Testis (tissue), 2 donors: ENCODE measurements at regions not wholly inside any gene's neighbourhood (a gene's known extent, or its start where the extent isn't known, plus 50 kb on each side); places are given as distances from the start of the nearest gene placed in this dataset.

ENCODE experiments used
- CTCF ChIP-seq, 3 experiments: fragments of 450-650 bp in 2 of 3; fragments of 200-600 bp in 1 of 3; sonication (generic) in 1 of 3; IDR thresholded peaks; one replicate each; pipeline ENCODE4 v1.5.1; 2016 to 2019; ENCODE audit warnings: antibody characterized with exemption in 3 of 3, mild to moderate bottlenecking in 2 of 3, moderate library complexity in 1 of 3
- POLR2A ChIP-seq: fragments of 450-650 bp; IDR thresholded peaks from one replicate; pipeline ENCODE4 v1.6.1; 2017; ENCODE audit warnings: antibody characterized with exemption, mild to moderate bottlenecking, moderate library complexity

GRCh38 chr10:24054421-24054820 lies 154.5 kb upstream of the KIAA1217 start:
- TF ChIP-seq CTCF (IDR thresholded peaks at IDR 0.05) (no peak), POLR2A (no peak)
